ENCODE measurements at regions not wholly inside any gene's neighbourhood (a gene's known extent, or its start where the extent isn't known, plus 50 kb on each side); places are given as distances from the start of the nearest gene placed in this dataset.

DNA sequence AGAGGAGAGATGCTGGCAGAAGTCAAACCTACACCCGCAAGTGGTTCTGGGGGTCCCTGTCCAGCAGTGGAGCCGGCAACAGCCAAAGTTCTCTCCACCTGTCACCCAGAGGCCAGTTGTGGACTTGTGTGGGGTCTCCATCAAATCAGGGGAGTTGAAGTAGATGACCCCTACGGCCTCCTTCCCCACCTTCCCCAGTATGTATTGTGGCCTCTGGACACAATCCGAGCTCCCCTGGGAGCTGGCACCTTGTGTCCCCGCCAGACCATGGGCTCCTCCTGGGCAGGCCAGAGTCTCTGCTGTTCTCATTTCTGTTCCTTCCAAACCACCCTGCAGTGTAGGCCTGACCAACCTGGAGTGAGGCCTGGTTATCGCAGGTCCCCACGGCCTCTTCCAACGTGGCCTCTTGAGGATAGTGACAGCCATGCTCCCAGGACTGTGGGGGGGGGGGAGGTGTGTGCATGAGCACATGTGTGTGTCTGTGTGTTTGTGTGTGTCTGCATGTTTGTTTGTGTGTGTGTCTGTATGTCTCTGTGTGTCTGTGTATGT is 246.4 kb downstream of the MATN1 start:
- H3K36me3 ChIP-seq (ENCODE audit: control insufficient read depth in 1 of 2, insufficient read depth in 2 of 2, low read length in 2 of 2), result no peaks in the 10 kb centered on the region
- H3K4me1 ChIP-seq (ENCODE audit: control insufficient read depth in 1 of 2, insufficient read depth in 2 of 2, low read length in 2 of 2), result no peaks in the 10 kb centered on the region
- H3K27me3 ChIP-seq (ENCODE audit: control insufficient read depth in 1 of 2, insufficient read depth in 2 of 2, low read length in 2 of 2), result no peaks in the 10 kb centered on the region
- H3K4me3 ChIP-seq (ENCODE audit: low read depth in 1 of 2, low read length in 2 of 2), result no peak overlapping the region
- H3K9ac ChIP-seq (ENCODE audit: low read depth in 1 of 2, low read length in 2 of 2), result no peak overlapping the region
- H3K9me3 ChIP-seq (ENCODE audit: control insufficient read depth in 1 of 2, low read length in 2 of 2), result peaks cover 12 to 16% of the 10 kb centered on the region in 2 donors
- no peak overlapping the region for H3K27ac ChIP-seq (ENCODE audit: low read depth, low read length)

DNA sequence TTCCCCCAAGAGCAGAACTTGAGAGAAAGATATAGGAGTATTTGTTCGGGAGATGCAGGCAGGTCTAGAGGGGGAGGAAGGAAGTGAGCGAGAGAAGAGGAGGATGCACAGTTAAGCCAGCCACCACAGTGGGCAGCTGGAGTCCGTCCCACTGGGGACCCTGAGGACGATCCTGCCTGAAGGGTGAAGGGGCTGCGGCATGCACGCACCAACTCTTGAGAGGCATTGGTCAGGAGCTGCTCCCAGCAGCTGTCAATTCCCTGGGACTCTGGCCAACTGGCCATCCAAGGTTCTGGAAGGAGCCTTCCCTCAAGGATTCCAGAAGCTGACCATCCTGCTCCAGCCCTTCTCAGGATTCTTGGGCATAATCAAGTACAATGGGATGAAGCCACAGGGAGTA is 246.9 kb downstream of the MATN1 start:
- Histone ChIP-seq H3K9ac (ENCODE audit: low read depth in 1 of 2, low read length in 2 of 2) (no peak overlapping the region), H3K4me3 (ENCODE audit: low read depth in 1 of 2, low read length in 2 of 2) (no peak overlapping the region), H3K9me3 (ENCODE audit: control insufficient read depth in 1 of 2, low read length in 2 of 2) (peaks cover 8 to 11% of the 10 kb centered on the region in 2 donors), H3K36me3 (ENCODE audit: control insufficient read depth in 1 of 2, insufficient read depth in 2 of 2, low read length in 2 of 2) (no peaks in the 10 kb centered on the region), H3K27me3 (ENCODE audit: control insufficient read depth in 1 of 2, insufficient read depth in 2 of 2, low read length in 2 of 2) (no peaks in the 10 kb centered on the region), H3K27ac (ENCODE audit: low read depth, low read length) (no peak overlapping the region), H3K4me1 (ENCODE audit: control insufficient read depth in 1 of 2, insufficient read depth in 2 of 2, low read length in 2 of 2) (no peaks in the 10 kb centered on the region)

DNA sequence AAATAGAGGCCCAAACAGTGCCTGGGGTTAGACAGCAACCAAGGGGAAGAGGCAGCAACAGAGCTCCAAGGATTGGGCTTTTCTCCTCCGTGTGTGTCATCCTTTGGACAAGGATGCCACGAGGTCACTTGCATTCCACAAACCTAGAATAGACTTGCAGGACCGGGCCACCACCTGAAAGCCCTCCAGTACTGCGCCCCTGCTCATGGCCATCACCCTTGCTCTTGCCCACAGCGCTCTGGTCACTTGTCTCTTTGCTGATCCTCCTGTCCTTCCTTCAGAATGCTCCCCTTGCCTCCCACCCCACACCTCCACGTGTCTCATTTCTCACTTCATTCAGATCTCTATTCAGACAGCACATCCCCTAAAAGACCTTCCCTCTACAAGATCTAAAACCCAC is 247.4 kb downstream of the MATN1 start:
- Histone ChIP-seq H3K4me1 (ENCODE audit: control insufficient read depth in 1 of 2, insufficient read depth in 2 of 2, low read length in 2 of 2) (no peaks in the 10 kb centered on the region), H3K27ac (ENCODE audit: low read depth, low read length) (no peak overlapping the region), H3K36me3 (ENCODE audit: control insufficient read depth in 1 of 2, insufficient read depth in 2 of 2, low read length in 2 of 2) (no peaks in the 10 kb centered on the region), H3K9ac (ENCODE audit: low read depth in 1 of 2, low read length in 2 of 2) (no peak overlapping the region), H3K4me3 (ENCODE audit: low read depth in 1 of 2, low read length in 2 of 2) (no peak overlapping the region), H3K9me3 (ENCODE audit: control insufficient read depth in 1 of 2, low read length in 2 of 2) (peaks cover 4 to 7% of the 10 kb centered on the region in 2 donors), H3K27me3 (ENCODE audit: control insufficient read depth in 1 of 2, insufficient read depth in 2 of 2, low read length in 2 of 2) (no peaks in the 10 kb centered on the region)

DNA sequence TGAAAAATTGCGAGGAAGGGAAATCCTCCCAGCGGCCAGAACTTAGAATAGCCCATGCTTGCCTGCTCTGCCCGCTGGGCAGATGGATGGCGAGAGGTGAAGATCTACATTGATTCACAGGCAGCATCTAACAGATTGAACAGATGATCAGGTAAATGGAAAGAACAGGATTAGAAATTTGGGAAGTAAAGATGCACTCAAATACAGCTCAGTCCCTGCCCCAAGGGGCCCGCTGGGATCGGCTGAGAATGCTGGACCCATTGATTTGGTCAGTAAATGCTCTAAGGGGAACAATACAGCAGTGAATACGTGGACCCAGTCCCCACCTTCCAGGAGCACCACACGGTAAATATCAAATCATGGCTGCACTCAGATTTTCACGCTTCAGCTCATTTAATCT is 248.2 kb downstream of the MATN1 start:
- Histone ChIP-seq H3K9me3 (ENCODE audit: control insufficient read depth in 1 of 2, low read length in 2 of 2) (peaks cover 0 to 3% of the 10 kb centered on the region in 2 donors), H3K4me3 (ENCODE audit: low read depth in 1 of 2, low read length in 2 of 2) (no peak overlapping the region), H3K4me1 (ENCODE audit: control insufficient read depth in 1 of 2, insufficient read depth in 2 of 2, low read length in 2 of 2) (no peaks in the 10 kb centered on the region), H3K9ac (ENCODE audit: low read depth in 1 of 2, low read length in 2 of 2) (no peak overlapping the region), H3K36me3 (ENCODE audit: control insufficient read depth in 1 of 2, insufficient read depth in 2 of 2, low read length in 2 of 2) (no peaks in the 10 kb centered on the region), H3K27me3 (ENCODE audit: control insufficient read depth in 1 of 2, insufficient read depth in 2 of 2, low read length in 2 of 2) (no peaks in the 10 kb centered on the region), H3K27ac (ENCODE audit: low read depth, low read length) (no peak overlapping the region)

DNA sequence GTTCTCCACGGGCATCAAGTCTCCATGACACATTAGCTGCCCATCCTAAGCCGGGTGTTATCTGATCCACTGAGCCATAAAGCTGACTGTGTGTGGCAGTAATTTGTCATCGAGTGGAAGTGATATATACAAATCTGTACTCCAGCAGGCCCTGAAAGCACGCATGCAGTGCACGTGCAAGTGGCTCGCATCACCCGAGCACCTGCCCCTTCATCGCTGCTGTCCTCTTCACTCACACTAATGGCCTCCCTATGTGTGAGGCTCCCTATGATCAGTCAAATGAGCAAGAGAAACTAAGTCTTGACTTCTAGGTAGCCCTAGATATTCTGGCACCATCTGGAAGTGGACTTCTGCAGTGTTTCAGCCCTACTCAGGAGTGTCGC is 248.6 kb downstream of the MATN1 start:
- Histone ChIP-seq H3K9me3 (ENCODE audit: control insufficient read depth in 1 of 2, low read length in 2 of 2) (no peaks in the 10 kb centered on the region), H3K36me3 (ENCODE audit: control insufficient read depth in 1 of 2, insufficient read depth in 2 of 2, low read length in 2 of 2) (no peaks in the 10 kb centered on the region), H3K4me1 (ENCODE audit: control insufficient read depth in 1 of 2, insufficient read depth in 2 of 2, low read length in 2 of 2) (no peaks in the 10 kb centered on the region), H3K4me3 (ENCODE audit: low read depth in 1 of 2, low read length in 2 of 2) (no peak overlapping the region), H3K27ac (ENCODE audit: low read depth, low read length) (no peak overlapping the region), H3K9ac (ENCODE audit: low read depth in 1 of 2, low read length in 2 of 2) (no peak overlapping the region), H3K27me3 (ENCODE audit: control insufficient read depth in 1 of 2, insufficient read depth in 2 of 2, low read length in 2 of 2) (no peaks in the 10 kb centered on the region)

DNA sequence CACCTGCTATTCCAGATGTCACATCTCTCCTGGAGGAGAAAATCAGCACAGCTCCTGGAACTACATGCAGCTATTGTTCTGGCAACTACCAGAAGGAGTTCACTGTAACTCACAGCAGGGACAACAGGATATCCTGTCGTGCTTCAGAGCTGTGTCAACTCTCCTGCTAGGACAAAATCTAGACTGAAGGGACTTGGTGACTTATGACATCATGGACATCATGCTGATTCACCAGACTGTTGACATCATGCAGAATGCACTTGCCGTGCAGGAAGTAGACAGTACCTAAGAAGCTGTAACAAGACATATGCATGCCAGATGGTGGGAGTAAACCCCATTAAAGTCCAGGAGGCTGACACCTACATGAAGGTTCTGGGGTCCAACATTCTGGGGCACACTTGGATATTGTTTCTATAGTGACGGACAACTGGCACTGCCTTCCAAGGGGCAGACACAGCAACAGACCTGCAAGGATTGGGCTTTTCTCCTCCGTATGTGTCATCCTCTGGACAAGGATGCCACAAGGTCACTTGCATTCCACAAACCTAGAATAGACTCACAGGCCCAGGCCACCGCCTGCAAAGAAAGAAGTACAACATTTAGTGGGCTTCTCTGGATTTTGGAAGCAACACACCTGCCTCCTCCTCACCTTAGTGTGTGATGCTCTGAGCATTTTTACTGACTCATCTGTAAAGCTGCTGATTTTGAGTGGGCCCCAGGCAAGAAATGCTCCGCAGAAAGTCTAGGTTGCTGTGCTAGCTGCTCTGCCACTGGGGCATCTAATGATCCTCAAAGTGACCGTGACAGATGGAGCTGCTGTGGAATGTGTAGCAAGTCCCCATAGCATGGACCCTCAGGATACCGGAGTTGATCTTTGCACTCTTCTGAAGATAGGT is 249.2 kb downstream of the MATN1 start:
- no peaks in the 10 kb centered on the region for H3K36me3 ChIP-seq (ENCODE audit: control insufficient read depth in 1 of 2, insufficient read depth in 2 of 2, low read length in 2 of 2)
- no peak overlapping the region for H3K4me3 ChIP-seq (ENCODE audit: low read depth in 1 of 2, low read length in 2 of 2)
- no peak overlapping the region for H3K27ac ChIP-seq (ENCODE audit: low read depth, low read length)
- H3K4me1 ChIP-seq (ENCODE audit: control insufficient read depth in 1 of 2, insufficient read depth in 2 of 2, low read length in 2 of 2), result no peaks in the 10 kb centered on the region
- no peaks in the 10 kb centered on the region for H3K9me3 ChIP-seq (ENCODE audit: control insufficient read depth in 1 of 2, low read length in 2 of 2)
- no peak overlapping the region for H3K9ac ChIP-seq (ENCODE audit: low read depth in 1 of 2, low read length in 2 of 2)
- no peaks in the 10 kb centered on the region for H3K27me3 ChIP-seq (ENCODE audit: control insufficient read depth in 1 of 2, insufficient read depth in 2 of 2, low read length in 2 of 2)

DNA sequence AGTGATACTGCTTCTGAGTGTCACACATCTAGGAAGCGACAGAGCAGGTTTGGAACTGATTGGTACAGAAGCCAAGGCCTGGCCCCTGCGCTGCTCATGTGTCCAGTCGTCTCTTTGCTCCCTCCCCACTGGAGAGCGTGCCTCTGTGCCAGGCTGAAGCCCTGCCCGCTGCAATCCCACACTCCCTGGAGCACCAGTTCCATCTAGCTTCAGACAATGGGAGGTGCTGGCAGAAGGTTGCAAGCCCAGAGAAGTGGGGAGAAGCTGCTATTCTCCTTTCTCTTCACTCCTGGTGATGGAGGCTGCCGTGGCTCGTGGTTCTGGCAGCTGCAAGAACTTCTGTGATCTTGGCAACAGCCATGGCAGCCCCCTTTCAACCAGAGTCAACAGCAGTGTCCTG is 250.9 kb downstream of the MATN1 start:
- no peaks in the 10 kb centered on the region for H3K4me1 ChIP-seq (ENCODE audit: control insufficient read depth in 1 of 2, insufficient read depth in 2 of 2, low read length in 2 of 2)
- H3K27me3 ChIP-seq (ENCODE audit: control insufficient read depth in 1 of 2, insufficient read depth in 2 of 2, low read length in 2 of 2), result no peaks in the 10 kb centered on the region
- no peaks in the 10 kb centered on the region for H3K9me3 ChIP-seq (ENCODE audit: control insufficient read depth in 1 of 2, low read length in 2 of 2)
- H3K36me3 ChIP-seq (ENCODE audit: control insufficient read depth in 1 of 2, insufficient read depth in 2 of 2, low read length in 2 of 2), result no peaks in the 10 kb centered on the region
- no peak overlapping the region for H3K9ac ChIP-seq (ENCODE audit: low read depth in 1 of 2, low read length in 2 of 2)
- no peak overlapping the region for H3K4me3 ChIP-seq (ENCODE audit: low read depth in 1 of 2, low read length in 2 of 2)
- H3K27ac ChIP-seq (ENCODE audit: low read depth, low read length), result no peak overlapping the region

DNA sequence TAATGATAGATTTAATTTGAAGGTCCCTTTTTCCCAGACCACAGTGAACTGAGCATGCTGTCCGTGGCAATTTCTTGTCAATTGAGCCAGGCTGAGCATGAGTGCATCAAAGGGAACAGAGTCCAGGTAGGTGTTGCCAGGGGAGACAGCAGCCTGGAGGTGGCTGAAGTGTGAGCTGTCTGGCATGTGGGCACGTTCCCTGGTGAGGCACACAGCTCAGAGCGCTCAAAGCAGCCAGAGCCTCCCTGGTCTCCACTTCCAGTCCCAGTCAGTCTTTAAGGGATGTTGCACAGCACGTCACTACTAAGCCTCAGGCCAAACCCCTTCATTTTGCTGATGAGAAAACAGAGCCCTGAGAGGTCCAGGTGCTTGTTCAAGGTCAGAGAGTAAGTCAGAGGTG is 251.4 kb downstream of the MATN1 start:
- H3K4me1 ChIP-seq (ENCODE audit: control insufficient read depth in 1 of 2, insufficient read depth in 2 of 2, low read length in 2 of 2), result no peaks in the 10 kb centered on the region
- H3K4me3 ChIP-seq (ENCODE audit: low read depth in 1 of 2, low read length in 2 of 2), result no peak overlapping the region
- no peak overlapping the region for H3K27ac ChIP-seq (ENCODE audit: low read depth, low read length)
- H3K36me3 ChIP-seq (ENCODE audit: control insufficient read depth in 1 of 2, insufficient read depth in 2 of 2, low read length in 2 of 2), result no peaks in the 10 kb centered on the region
- H3K27me3 ChIP-seq (ENCODE audit: control insufficient read depth in 1 of 2, insufficient read depth in 2 of 2, low read length in 2 of 2), result no peaks in the 10 kb centered on the region
- H3K9ac ChIP-seq (ENCODE audit: low read depth in 1 of 2, low read length in 2 of 2), result no peak overlapping the region
- H3K9me3 ChIP-seq (ENCODE audit: control insufficient read depth in 1 of 2, low read length in 2 of 2), result no peaks in the 10 kb centered on the region

DNA sequence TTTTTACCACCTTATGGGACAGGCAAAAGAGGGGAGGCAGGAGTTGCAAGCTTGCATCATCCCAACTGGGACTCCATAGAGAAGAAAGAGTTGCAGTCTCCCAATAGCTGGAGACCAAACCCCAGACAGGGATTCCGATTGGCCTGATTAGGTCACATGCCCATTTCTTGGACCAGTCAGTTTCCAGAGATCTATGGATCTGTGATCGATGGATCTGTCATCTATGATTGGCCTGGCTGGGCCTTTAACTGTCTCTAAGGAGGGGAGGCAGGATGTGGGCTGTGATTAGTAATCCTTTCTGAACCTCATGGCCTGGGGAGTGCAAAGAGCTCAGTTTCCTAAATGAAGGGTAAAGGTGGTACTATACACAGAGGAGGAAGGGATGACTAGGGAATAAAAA is 252.1 kb downstream of the MATN1 start:
- H3K27me3 ChIP-seq (ENCODE audit: control insufficient read depth in 1 of 2, insufficient read depth in 2 of 2, low read length in 2 of 2), result no peaks in the 10 kb centered on the region
- H3K36me3 ChIP-seq (ENCODE audit: control insufficient read depth in 1 of 2, insufficient read depth in 2 of 2, low read length in 2 of 2), result no peaks in the 10 kb centered on the region
- no peaks in the 10 kb centered on the region for H3K4me1 ChIP-seq (ENCODE audit: control insufficient read depth in 1 of 2, insufficient read depth in 2 of 2, low read length in 2 of 2)
- H3K9ac ChIP-seq (ENCODE audit: low read depth in 1 of 2, low read length in 2 of 2), result no peak overlapping the region
- H3K27ac ChIP-seq (ENCODE audit: low read depth, low read length), result no peak overlapping the region
- no peaks in the 10 kb centered on the region for H3K9me3 ChIP-seq (ENCODE audit: control insufficient read depth in 1 of 2, low read length in 2 of 2)
- no peak overlapping the region for H3K4me3 ChIP-seq (ENCODE audit: low read depth in 1 of 2, low read length in 2 of 2)

DNA sequence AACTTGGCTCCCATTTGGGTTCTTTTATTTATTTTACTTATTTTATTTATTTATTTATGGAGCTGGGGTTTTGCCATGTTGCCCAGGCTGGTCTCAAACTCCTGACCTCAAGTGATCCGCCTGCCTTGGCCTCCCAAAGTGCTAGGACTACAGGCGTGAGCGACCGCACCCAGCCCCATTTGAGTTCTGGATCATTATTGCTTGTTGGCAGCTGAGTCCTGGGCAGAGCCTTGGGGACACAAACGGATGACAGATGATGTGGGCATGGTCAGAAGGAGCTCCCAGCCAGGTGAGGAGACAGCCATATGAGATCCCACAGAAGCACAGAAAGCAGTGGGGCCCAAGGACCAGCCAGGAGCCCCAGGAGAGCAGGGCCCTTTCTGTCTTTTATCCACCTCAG is 254.0 kb downstream of the MATN1 start:
- H3K36me3 ChIP-seq (ENCODE audit: control insufficient read depth in 1 of 2, insufficient read depth in 2 of 2, low read length in 2 of 2), result no peaks in the 10 kb centered on the region
- no peaks in the 10 kb centered on the region for H3K4me1 ChIP-seq (ENCODE audit: control insufficient read depth in 1 of 2, insufficient read depth in 2 of 2, low read length in 2 of 2)
- no peak overlapping the region for H3K27ac ChIP-seq (ENCODE audit: low read depth, low read length)
- H3K9me3 ChIP-seq (ENCODE audit: control insufficient read depth in 1 of 2, low read length in 2 of 2), result no peaks in the 10 kb centered on the region
- no peak overlapping the region for H3K4me3 ChIP-seq (ENCODE audit: low read depth in 1 of 2, low read length in 2 of 2)
- no peaks in the 10 kb centered on the region for H3K27me3 ChIP-seq (ENCODE audit: control insufficient read depth in 1 of 2, insufficient read depth in 2 of 2, low read length in 2 of 2)
- no peak overlapping the region for H3K9ac ChIP-seq (ENCODE audit: low read depth in 1 of 2, low read length in 2 of 2)

Measured in duodenal mucosa (tissue), 2 donors.